Peyer's patch (tissue), 4 donors: ENCODE measurements at regions not wholly inside any gene's neighbourhood (a gene's known extent, or its start where the extent isn't known, plus 50 kb on each side); places are given as distances from the start of the nearest gene placed in this dataset.

Experiments used
- CTCF ChIP-seq, 6 experiments: fragments of 450-650 bp in 4 of 6; fragments of 200-600 bp in 2 of 6; sonication (generic) in 1 of 6; IDR thresholded peaks; one replicate each; pipeline ENCODE4 v1.5.1; 2017 to 2019; ENCODE audit warnings: antibody characterized with exemption in 6 of 6, mild to moderate bottlenecking in 3 of 6, moderate library complexity in 1 of 6
- POLR2A ChIP-seq, 2 donors: fragments of 450-650 bp; IDR thresholded peaks; one replicate each; pipeline ENCODE4 v1.5.1; 2017; ENCODE audit warnings: antibody characterized with exemption in 2 of 2, mild to moderate bottlenecking in 2 of 2, moderate library complexity in 2 of 2

DNA sequence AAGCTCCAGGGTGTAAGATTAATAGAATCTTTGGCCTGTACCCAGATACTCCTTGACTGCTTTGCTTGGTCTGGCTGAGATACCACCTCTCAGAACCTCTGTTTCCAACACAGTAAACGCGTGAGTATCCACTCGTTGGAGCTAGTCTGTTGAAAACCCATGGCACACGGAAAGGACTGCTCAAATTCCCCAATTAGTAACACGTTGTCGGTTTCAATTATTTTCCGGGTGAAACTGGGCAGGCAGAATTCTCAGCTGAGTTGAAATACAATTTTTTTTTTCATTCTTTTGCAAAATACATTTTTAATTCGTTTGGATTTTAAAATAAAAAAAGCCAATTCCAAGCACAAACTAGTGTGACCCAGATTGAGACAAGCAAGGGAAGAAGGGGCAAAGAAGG lies 120.5 kb downstream of the MAF start:
- no peak for TF ChIP-seq CTCF (IDR thresholded peaks at IDR 0.05)
- no peak for TF ChIP-seq POLR2A (IDR thresholded peaks at IDR 0.05)
